T-helper 1 cell treated with Interleukin-12 subunit alpha and Interleukin-12 subunit beta and Interleukin-4 antibody, amounts not matched to agents 30 μg/mL and 1 μg/mL, for 36 hours (primary cell): ENCODE measurements at regions not wholly inside any gene's neighbourhood (a gene's known extent, or its start where the extent isn't known, plus 50 kb on each side); places are given as distances from the start of the nearest gene placed in this dataset.

Experiments used
- H3K27ac Mint-ChIP-seq: one replicate; pipeline ENCODE4 v1.8.0; 2021; ENCODE audit warnings: mild to moderate bottlenecking, mixed read lengths
- H3K27me3 Mint-ChIP-seq: one replicate; pipeline ENCODE4 v1.8.0; 2021; ENCODE audit warnings: low read depth, mixed read lengths
- H3K36me3 Mint-ChIP-seq: one replicate; pipeline ENCODE4 v1.8.0; 2021; ENCODE audit warnings: low read depth, mixed read lengths
- H3K4me1 Mint-ChIP-seq: one replicate; pipeline ENCODE4 v1.8.0; 2021; ENCODE audit warnings: low read depth, mixed read lengths
- H3K4me3 Mint-ChIP-seq: one replicate; pipeline ENCODE4 v1.8.0; 2021; ENCODE audit warnings: mild to moderate bottlenecking, moderate library complexity, mixed read lengths
- H3K9me3 Mint-ChIP-seq: one replicate; pipeline ENCODE4 v1.8.0; 2021; ENCODE audit warnings: mixed read lengths

DNA sequence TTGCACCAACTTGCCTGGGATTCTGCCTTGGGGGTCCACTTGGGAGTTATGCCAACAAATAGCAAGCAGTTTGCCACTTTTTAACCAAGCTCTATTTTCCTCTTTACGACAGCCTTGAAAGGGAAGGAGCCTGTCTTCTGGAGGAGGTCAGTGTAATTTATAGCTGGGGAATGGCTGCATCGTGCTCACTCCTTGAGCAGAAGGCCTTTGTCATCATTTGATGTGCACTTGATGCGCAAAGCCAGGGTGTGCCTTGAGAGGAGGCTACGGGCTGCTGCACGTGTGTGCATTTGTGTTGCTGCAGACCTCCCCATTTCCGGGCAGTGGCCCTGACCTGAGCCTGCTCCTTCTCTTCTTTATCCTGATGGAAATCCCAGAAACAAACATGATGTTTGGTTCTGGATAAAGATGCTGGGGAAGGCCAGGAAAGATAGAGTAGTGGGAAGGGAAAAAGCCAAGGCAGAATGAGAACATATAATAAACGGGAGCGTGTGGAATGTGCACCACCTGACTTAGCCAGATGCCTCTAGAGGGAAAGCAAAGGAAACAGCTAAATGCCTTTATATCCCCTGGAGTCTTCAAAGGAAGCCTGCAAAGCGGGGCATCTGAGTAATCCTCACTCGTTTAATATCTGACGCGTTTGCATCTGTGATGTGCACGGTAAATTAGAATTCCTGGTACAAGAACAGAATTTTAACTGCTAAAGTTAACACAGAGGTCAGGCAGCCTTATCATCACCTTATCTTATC, 68.3 kb upstream of the ZNF521 start:
- Mint-ChIP-seq H3K36me3 (no peaks in the 10 kb centered on the region), H3K9me3 (no peaks in the 10 kb centered on the region), H3K27ac (no peak overlapping the region), H3K27me3 (no peaks in the 10 kb centered on the region), H3K4me1 (no peaks in the 10 kb centered on the region), H3K4me3 (no peak overlapping the region)

DNA sequence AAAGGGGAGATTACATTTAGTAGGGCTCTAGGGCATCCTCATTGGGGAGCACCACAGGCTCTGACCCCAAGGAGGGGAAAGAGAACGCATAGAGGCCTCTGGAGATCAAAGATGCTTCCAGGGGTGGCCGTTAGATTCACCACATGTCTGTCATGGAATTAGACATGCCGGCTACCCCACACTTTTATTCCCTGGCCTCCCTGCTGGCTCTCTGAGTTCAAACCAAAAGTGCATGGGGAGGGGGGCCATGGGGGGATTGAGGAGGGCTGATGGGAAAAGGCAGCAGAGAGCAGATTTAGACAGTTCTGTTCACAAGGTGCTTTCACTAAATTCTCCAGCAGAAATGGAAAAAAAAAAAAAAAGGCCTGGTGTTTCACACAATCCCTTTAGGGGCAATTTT, 64.4 kb upstream of the ZNF521 start:
- Mint-ChIP-seq H3K4me3 (no peak overlapping the region), H3K27me3 (no peaks in the 10 kb centered on the region), H3K27ac (no peak overlapping the region), H3K36me3 (no peaks in the 10 kb centered on the region), H3K4me1 (no peaks in the 10 kb centered on the region), H3K9me3 (no peaks in the 10 kb centered on the region)

DNA sequence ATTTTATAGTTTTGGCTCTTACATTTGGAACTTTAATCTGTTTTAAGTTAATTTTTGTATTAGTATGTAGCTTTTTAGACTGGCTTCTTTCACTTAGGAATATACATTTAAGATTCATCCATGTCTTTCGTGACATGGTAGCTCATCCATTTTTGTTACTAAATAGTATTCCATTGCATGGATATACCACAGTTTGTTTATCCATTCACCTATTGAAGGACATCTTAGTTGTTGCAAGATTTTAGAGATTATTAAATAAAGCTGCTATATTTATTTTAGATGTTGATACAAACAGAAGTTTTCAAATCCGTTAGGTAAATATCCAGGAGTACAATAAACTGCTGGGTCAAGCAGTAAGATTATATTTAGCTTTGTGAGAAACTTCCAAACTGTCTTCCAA, 58.0 kb upstream of the ZNF521 start:
- Mint-ChIP-seq H3K27ac (no peak overlapping the region), H3K4me3 (no peak overlapping the region), H3K9me3 (no peaks in the 10 kb centered on the region), H3K27me3 (no peaks in the 10 kb centered on the region), H3K36me3 (no peaks in the 10 kb centered on the region), H3K4me1 (no peaks in the 10 kb centered on the region)

DNA sequence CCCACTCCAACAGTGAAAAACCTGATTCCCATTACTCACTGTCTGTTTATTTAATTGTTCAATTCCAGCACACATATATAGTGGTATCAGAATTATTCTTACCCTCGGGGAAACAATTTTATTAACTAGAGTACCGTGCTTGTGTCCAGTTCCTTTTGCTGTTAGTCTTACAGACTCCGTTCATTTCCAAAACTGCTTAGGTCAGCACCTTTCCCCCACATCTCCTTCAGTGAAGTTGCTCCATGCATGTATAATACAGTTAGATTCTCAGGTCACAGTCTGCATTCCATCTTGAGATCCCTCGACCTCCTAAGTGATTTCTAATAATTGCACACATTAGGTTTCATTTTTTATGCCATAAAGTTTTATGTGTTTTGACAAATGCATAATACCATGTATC, 56.3 kb upstream of the ZNF521 start:
- H3K9me3 Mint-ChIP-seq: no peaks in the 10 kb centered on the region
- no peaks in the 10 kb centered on the region for H3K36me3 Mint-ChIP-seq
- H3K4me1 Mint-ChIP-seq: no peaks in the 10 kb centered on the region
- H3K4me3 Mint-ChIP-seq: no peak overlapping the region
- no peaks in the 10 kb centered on the region for H3K27me3 Mint-ChIP-seq
- H3K27ac Mint-ChIP-seq: no peak overlapping the region
